Activated CD4-positive, alpha-beta memory T cell treated with anti-CD3 and anti-CD28 coated beads for 36 hours (primary cell): ENCODE measurements at regions not wholly inside any gene's neighbourhood (a gene's known extent, or its start where the extent isn't known, plus 50 kb on each side); places are given as distances from the start of the nearest gene placed in this dataset.

Source experiments
- CTCF ChIA-PET: fragments of 350-600 bp; sonication (Branson Sonifier 250); formaldehyde crosslinking; loops from one replicate; lab custom pipeline; 2021; ENCODE audit warnings: antibody characterized with exemption, inconsistent platforms; lab: Charles Lee
- POLR2A ChIA-PET: fragments of 350-600 bp; sonication (Branson Sonifier 250); formaldehyde crosslinking; loops from one replicate; lab custom pipeline; 2021; ENCODE audit warnings: antibody characterized with exemption; lab: Charles Lee
- DNase-seq: peaks from one replicate; pipeline ENCODE4 v3.0.0-alpha.2; 2020
- H3K27ac Mint-ChIP-seq: one replicate; pipeline ENCODE4 v1.8.0; 2021; ENCODE audit warnings: mixed read lengths
- H3K27me3 Mint-ChIP-seq: one replicate; pipeline ENCODE4 v1.8.0; 2021; ENCODE audit warnings: mixed read lengths
- H3K36me3 Mint-ChIP-seq: one replicate; pipeline ENCODE4 v1.8.0; 2021; ENCODE audit warnings: mixed read lengths
- H3K4me1 Mint-ChIP-seq: one replicate; pipeline ENCODE4 v1.8.0; 2021; ENCODE audit warnings: low read depth, mixed read lengths
- H3K4me3 Mint-ChIP-seq: one replicate; pipeline ENCODE4 v1.8.0; 2021; ENCODE audit warnings: mild to moderate bottlenecking, mixed read lengths
- H3K9me3 Mint-ChIP-seq: one replicate; pipeline ENCODE4 v1.8.0; 2021; ENCODE audit warnings: mixed read lengths
- intact Hi-C: fragments of 100-400 bp; cut with micrococcal nuclease; formaldehyde crosslinking; loops from one replicate; pipeline ENCODE4 v1.15.1; 2023

DNA sequence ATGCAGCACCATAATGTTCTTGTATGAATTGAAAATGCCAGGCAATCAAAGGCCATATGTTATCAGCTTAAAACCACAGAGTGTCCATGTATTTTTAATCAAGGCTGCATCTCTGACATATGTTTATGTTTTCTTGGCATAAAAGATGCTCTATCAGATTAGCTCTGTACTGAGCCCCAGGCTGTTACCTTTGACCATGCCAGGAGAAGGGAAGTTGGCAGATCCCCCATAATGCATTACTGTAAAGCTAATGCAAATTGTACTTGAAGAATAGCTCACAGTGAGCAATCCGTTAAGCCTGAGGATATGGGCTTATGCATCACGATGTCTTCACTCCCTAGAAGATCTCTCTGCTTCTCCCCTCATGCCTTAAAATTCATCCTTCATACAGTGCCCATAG lies 414.4 kb downstream of the BRINP1 start:
- POLR2A ChIA-PET, result no interaction called here
- intact Hi-C loops, result no loop called here
- no peak overlapping the region for H3K4me3 Mint-ChIP-seq
- CTCF ChIA-PET, result no interaction called here
- H3K27ac Mint-ChIP-seq, result no peak overlapping the region
- DNase-seq, result no peak
- no peaks in the 10 kb centered on the region for H3K36me3 Mint-ChIP-seq
- H3K27me3 Mint-ChIP-seq, result no peaks in the 10 kb centered on the region
- H3K9me3 Mint-ChIP-seq, result peaks cover 7% of the 10 kb centered on the region
- no peaks in the 10 kb centered on the region for H3K4me1 Mint-ChIP-seq

DNA sequence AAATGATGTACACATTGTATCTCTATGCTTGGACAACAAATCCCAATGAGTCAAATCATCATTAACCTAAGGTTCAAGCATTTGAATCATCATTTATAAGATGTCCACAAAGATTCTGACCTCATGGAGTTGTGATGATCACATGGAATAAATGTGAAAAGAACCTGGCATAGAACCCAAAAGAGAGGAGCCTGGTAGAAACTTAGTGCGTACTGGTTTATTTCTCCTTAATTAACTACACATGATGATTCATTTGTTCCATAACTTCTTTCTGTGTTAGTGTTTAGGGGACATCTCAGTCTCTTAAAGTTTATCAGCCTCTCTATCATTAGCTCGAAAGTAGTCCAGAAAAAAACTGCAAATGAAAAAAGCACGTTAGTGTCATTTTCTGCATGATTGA lies 411.6 kb downstream of the BRINP1 start:
- peaks cover 4% of the 10 kb centered on the region for H3K9me3 Mint-ChIP-seq
- intact Hi-C loops, result no loop called here
- no peak for DNase-seq
- no peak overlapping the region for H3K4me3 Mint-ChIP-seq
- ChIA-PET POLR2A (no interaction called here), CTCF (interaction anchor here (0.6 kb wide), 1 partner anchor 12 kb away, joined by 3 read pairs; no protein-coding TSS in a partner anchor)
- no peaks in the 10 kb centered on the region for H3K4me1 Mint-ChIP-seq
- no peaks in the 10 kb centered on the region for H3K36me3 Mint-ChIP-seq
- H3K27ac Mint-ChIP-seq, result no peak overlapping the region
- no peaks in the 10 kb centered on the region for H3K27me3 Mint-ChIP-seq

DNA sequence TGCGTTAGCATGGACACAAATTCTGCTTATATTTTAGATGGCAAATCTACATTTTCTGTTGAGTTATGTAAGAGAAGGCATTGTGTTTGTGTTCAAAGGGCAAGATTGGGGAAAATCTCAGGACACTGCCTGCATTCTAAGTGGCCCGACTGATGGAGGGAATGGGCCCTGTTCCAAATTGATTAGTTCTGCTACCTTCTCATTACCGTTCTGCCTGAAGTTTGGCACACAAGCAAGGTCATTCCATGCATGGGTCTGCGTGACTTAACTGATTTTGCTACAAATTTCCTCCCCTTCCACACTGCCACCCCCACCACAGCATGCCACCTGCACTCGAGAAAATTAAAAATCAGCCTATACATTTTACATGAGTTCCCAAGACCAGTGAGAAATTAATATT lies 409.9 kb downstream of the BRINP1 start:
- H3K9me3 Mint-ChIP-seq, result peaks cover 4% of the 10 kb centered on the region
- H3K36me3 Mint-ChIP-seq, result no peaks in the 10 kb centered on the region
- no peak for DNase-seq
- H3K4me3 Mint-ChIP-seq, result no peak overlapping the region
- no peaks in the 10 kb centered on the region for H3K4me1 Mint-ChIP-seq
- no peaks in the 10 kb centered on the region for H3K27me3 Mint-ChIP-seq
- intact Hi-C loops, result no loop called here
- POLR2A ChIA-PET, result no interaction called here
- no peak overlapping the region for H3K27ac Mint-ChIP-seq
- CTCF ChIA-PET, result no interaction called here

DNA sequence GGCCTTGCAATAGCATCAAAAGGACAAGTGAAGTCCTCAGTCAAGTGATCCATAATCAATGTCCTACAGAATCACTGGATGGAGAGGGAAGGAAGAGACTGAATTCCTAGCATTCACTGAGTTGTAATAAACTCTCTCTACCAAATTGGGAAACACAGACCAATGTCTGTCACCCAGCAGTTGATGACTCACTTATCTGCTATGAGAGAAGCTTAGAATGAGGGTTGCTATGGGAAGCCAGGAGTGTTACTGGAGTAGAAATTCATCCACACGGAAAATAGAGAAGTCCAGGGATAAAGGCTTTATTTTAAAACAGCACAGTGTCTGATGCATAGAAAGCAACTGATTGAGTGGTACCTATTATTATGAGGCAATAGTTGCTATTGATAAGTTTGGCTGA lies 407.4 kb downstream of the BRINP1 start:
- ChIA-PET CTCF (no interaction called here), POLR2A (no interaction called here)
- no peak overlapping the region for H3K27ac Mint-ChIP-seq
- H3K36me3 Mint-ChIP-seq, result no peaks in the 10 kb centered on the region
- no peak for DNase-seq
- intact Hi-C loops, result no loop called here
- H3K27me3 Mint-ChIP-seq, result no peaks in the 10 kb centered on the region
- peaks cover 5% of the 10 kb centered on the region for H3K9me3 Mint-ChIP-seq
- H3K4me1 Mint-ChIP-seq, result no peaks in the 10 kb centered on the region
- no peak overlapping the region for H3K4me3 Mint-ChIP-seq

DNA sequence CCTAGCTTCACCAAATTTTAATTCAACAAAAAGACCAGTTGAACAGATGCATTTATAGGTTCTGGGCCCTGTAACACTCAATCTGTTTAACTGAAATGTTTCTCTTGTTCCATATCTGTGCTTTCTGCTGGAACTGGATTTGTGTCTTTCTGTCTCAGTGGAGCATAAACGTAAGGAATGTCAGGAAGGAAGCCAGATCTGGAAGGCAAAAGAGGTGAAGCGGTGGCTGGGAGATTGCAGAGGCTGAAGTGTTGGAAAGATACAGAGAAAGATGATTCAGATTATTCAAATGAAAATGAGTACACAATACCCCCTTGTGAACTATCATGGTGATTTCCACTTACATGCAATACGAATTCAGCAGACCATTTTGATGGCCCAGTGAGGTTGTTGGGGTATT lies 406.8 kb downstream of the BRINP1 start:
- Mint-ChIP-seq H3K4me1 (no peaks in the 10 kb centered on the region), H3K36me3 (no peaks in the 10 kb centered on the region), H3K27ac (no peak overlapping the region), H3K4me3 (no peak overlapping the region), H3K27me3 (no peaks in the 10 kb centered on the region), H3K9me3 (peaks cover 5% of the 10 kb centered on the region)
- no peak for DNase-seq
- intact Hi-C loops, result no loop called here
- ChIA-PET POLR2A (no interaction called here), CTCF (no interaction called here)

DNA sequence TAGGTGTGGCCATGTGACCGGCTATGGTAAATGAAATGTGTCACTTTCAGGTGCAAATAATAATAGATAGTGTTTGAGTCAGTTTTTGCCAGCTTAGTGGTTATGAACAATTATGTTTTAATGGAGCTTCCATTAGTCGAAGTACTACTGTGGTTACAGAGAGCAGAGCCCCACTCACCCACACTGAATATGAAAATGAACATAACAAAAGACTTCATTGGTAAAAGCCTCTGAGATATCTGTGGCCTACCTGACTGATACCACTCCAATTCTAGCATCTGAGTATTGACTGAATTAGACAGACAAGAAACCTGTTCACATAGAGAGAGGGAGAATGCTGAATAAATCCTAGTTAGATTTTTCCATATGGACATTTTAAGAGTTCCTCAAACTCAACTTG lies 405.6 kb downstream of the BRINP1 start:
- Mint-ChIP-seq H3K27ac (no peak overlapping the region), H3K9me3 (peaks cover 5% of the 10 kb centered on the region), H3K4me3 (no peak overlapping the region), H3K36me3 (no peaks in the 10 kb centered on the region), H3K27me3 (no peaks in the 10 kb centered on the region), H3K4me1 (no peaks in the 10 kb centered on the region)
- intact Hi-C loops, result no loop called here
- ChIA-PET POLR2A (no interaction called here), CTCF (no interaction called here)
- DNase-seq, result no peak

DNA sequence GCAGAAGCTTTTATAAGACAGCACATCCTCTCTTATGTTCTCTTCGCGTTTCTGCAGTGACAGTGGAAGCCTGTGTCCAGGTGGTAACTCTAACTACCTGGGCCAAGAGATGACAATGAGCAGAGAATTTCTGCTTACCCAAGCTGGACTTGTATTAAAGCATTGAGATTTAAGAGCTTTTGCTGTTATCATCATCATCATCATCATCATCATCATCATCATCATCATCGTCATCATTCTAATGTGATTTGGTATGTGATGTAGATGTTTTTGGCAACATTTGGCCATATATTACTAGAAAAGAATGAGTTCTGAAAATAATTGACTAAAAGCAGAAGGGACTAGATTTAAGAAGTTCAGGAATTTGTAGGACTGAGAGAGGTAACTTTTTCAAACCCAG lies 401.3 kb downstream of the BRINP1 start:
- ChIA-PET POLR2A (interaction anchor here (0.7 kb wide), 1 partner anchor 1773 kb away, joined by 3 read pairs; no protein-coding TSS in a partner anchor), CTCF (no interaction called here)
- intact Hi-C loops, result no loop called here
- H3K4me1 Mint-ChIP-seq, result no peaks in the 10 kb centered on the region
- H3K27me3 Mint-ChIP-seq, result no peaks in the 10 kb centered on the region
- no peaks in the 10 kb centered on the region for H3K36me3 Mint-ChIP-seq
- no peak for DNase-seq
- no peak overlapping the region for H3K27ac Mint-ChIP-seq
- no peak overlapping the region for H3K4me3 Mint-ChIP-seq
- H3K9me3 Mint-ChIP-seq, result peaks cover 8% of the 10 kb centered on the region

DNA sequence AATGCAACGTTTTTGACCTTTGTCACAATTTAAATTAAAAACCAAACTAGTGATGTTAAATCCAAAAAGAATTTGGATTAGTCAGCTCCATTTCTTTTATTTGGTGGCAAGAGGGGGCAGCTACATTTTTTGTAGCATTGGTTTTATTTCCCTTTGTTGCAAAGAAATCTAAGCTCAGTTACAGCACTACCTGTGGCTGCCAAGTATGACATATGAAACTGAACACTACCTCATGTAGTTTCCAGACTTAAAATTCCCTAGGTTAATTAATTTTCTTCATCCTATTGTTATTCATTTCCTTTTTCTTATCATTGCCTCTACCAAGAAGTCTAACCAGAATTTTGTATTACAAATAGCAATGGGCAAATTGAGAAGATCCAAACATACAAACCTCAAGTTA lies 393.5 kb downstream of the BRINP1 start:
- Mint-ChIP-seq H3K4me3 (no peak overlapping the region), H3K27ac (no peak overlapping the region), H3K9me3 (peaks cover 7% of the 10 kb centered on the region), H3K36me3 (no peaks in the 10 kb centered on the region), H3K4me1 (no peaks in the 10 kb centered on the region), H3K27me3 (no peaks in the 10 kb centered on the region)
- ChIA-PET CTCF (no interaction called here), POLR2A (no interaction called here)
- intact Hi-C loops, result no loop called here
- no peak for DNase-seq

DNA sequence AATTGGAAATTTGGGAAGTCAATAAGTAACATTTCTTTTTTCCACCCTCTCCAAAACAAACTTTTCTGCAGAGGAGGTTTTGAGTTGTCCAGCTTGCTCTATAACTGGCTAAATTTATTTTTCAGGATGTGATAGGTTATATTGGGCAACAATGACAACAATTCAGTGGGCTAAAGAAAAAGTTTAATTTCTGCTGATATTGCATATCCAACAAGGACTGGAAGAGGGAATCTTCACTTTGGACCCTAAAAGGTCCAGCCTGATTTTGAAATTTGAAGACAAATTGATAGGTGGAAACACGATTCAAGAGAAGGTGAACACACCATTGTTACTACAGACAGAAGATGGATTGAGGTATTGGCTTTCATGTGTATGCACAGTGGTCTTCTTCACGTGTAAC lies 393.1 kb downstream of the BRINP1 start:
- POLR2A ChIA-PET, result no interaction called here
- Mint-ChIP-seq H3K27ac (no peak overlapping the region), H3K4me3 (no peak overlapping the region), H3K9me3 (peaks cover 6% of the 10 kb centered on the region), H3K4me1 (no peaks in the 10 kb centered on the region), H3K36me3 (no peaks in the 10 kb centered on the region), H3K27me3 (no peaks in the 10 kb centered on the region)
- CTCF ChIA-PET, result no interaction called here
- intact Hi-C loops, result no loop called here
- no peak for DNase-seq

DNA sequence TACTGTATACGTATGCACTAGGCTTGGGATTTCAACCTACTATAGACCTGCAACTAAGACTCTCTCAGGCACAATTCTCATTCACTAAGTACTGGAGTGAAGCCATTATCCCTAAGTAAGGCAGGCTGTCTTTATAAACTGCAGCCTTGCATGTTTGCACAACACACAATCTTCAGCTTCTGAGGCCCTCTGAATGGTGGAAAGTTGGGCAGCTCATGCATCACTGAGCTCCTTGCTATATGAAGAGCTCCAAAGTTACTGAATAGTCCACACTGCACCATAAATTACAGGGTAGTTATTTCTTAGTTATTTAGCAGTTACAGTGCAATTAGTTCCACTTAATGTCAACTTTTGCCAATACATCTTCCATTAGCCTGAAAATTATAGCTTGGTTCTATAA lies 384.6 kb downstream of the BRINP1 start:
- POLR2A ChIA-PET, result no interaction called here
- H3K36me3 Mint-ChIP-seq, result no peaks in the 10 kb centered on the region
- DNase-seq, result no peak
- no peaks in the 10 kb centered on the region for H3K4me1 Mint-ChIP-seq
- CTCF ChIA-PET, result no interaction called here
- H3K9me3 Mint-ChIP-seq, result no peaks in the 10 kb centered on the region
- H3K27ac Mint-ChIP-seq, result no peak overlapping the region
- no peaks in the 10 kb centered on the region for H3K27me3 Mint-ChIP-seq
- intact Hi-C loops, result no loop called here
- H3K4me3 Mint-ChIP-seq, result no peak overlapping the region

DNA sequence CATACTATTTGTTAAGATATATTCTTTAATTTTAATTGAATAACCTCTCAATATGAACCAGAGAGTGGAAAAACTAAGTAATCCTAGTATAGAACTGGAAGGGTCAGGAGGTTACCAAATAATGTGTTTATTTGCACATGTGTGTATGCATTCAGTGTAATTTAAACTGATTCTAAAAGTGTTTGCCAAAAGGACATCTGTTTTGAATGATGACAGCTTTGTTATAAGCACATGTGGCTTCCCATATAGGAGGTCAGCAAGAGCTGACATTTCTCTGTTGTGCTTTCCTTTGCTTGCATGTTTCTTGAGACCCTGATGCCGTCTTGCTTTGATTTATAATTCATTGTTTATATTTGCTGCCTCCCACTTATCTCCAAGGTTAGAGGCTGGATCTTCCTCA lies 383.4 kb downstream of the BRINP1 start:
- Mint-ChIP-seq H3K4me3 (no peak overlapping the region), H3K9me3 (no peaks in the 10 kb centered on the region), H3K27ac (no peak overlapping the region), H3K36me3 (no peaks in the 10 kb centered on the region), H3K4me1 (no peaks in the 10 kb centered on the region), H3K27me3 (no peaks in the 10 kb centered on the region)
- DNase-seq, result no peak
- intact Hi-C loops, result no loop called here
- CTCF ChIA-PET, result no interaction called here
- POLR2A ChIA-PET, result no interaction called here

DNA sequence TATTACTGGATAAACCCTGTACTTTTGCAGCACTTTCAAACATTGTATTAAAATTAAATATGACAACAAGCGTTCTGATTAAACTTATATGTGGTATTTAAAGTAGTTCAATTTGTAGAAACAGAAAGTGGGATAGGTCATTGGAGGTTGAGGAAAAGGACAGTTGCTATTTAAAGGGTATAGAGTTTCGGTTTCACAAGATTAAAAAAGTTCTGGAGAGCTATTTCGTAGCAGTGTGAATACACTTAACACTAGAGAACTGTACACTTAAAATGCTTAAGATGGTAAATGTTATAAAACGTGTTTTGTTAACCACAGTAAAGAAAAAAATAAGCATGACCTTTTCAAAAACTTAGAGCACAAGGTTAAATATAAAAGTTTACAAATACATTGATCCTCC lies 382.1 kb downstream of the BRINP1 start:
- no peaks in the 10 kb centered on the region for H3K4me1 Mint-ChIP-seq

DNA sequence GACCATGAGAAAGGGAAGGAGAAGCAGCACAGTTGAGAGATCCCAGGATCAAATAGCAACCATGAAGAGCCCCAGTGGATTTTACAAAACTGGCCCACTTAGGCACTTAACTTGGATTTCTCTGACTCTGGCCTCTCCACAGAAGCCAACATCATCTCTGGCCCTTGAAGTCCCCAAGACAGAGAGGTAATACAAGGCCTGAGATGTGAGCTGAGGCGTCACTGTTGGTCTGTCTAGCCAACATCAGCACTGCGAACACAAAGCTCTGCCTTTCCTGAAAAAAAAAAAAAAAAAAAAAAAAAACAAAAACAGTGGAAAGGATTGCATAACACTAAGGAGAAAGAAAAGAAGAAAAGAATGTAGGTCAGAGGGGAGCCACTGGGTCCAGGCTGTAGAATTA lies 378.3 kb downstream of the BRINP1 start:
- POLR2A ChIA-PET, result no interaction called here
- CTCF ChIA-PET, result no interaction called here
- Mint-ChIP-seq H3K4me1 (no peaks in the 10 kb centered on the region), H3K9me3 (no peaks in the 10 kb centered on the region), H3K27me3 (no peaks in the 10 kb centered on the region), H3K36me3 (no peaks in the 10 kb centered on the region), H3K4me3 (no peak overlapping the region), H3K27ac (no peak overlapping the region)
- intact Hi-C loops, result no loop called here
- DNase-seq, result no peak

More for the DNA sequence above, 382.1 kb downstream of the BRINP1 start:
- Mint-ChIP-seq H3K9me3 (no peaks in the 10 kb centered on the region), H3K4me3 (no peak overlapping the region), H3K36me3 (no peaks in the 10 kb centered on the region), H3K27me3 (no peaks in the 10 kb centered on the region), H3K27ac (no peak overlapping the region)
- ChIA-PET POLR2A (no interaction called here), CTCF (no interaction called here)
- no peak for DNase-seq
- intact Hi-C loops, result no loop called here
